SK-N-MC (cell line): ENCODE measurements at regions not wholly inside any gene's neighbourhood (a gene's known extent, or its start where the extent isn't known, plus 50 kb on each side); places are given as distances from the start of the nearest gene placed in this dataset.
"Not testable (repeated sequence)": the region's sequence is repeated elsewhere in the genome, so short reads cannot be mapped to it uniquely, and the experiment has no call there.

Experiments used
- DNase-seq: peaks from one replicate; pipeline ENCODE4 v3.0.0-alpha.2; 2011; ENCODE audit warnings: low read depth, low spot score
- H3K27ac ChIP-seq: fragments of 200-600 bp; sonication (generic); 2 replicates; pipeline ENCODE4 v1.5.1; 2016; ENCODE audit warnings: mixed run types
- H3K36me3 ChIP-seq: fragments of 200-600 bp; sonication (generic); 2 replicates; pipeline ENCODE4 v1.6.1; 2017; ENCODE audit warnings: antibody characterized with exemption, low read length, mixed read lengths; ENCODE audit not compliant: insufficient read depth
- H3K4me3 ChIP-seq: fragments of 200-600 bp; sonication (generic); 2 replicates; pipeline ENCODE4 v1.5.1; 2016
- H3K9ac ChIP-seq: fragments of 200-600 bp; sonication (generic); 2 replicates; pipeline ENCODE4 v1.8.0; 2017; ENCODE audit warnings: mixed run types, mixed read lengths; ENCODE audit not compliant: insufficient read length
- H3K9me3 ChIP-seq: fragments of 200-600 bp; sonication (generic); 2 replicates; pipeline ENCODE4 v1.6.1; 2017; ENCODE audit warnings: low read depth, mild to moderate bottlenecking, antibody characterized with exemption, low read length, moderate library complexity, mixed read lengths
- EZH2 ChIP-seq: fragments of 200-600 bp; sonication (generic); IDR thresholded peaks from one replicate; pipeline ENCODE4 v1.6.1; 2017; ENCODE audit warnings: antibody characterized with exemption
- FOXP2 ChIP-seq: optimal IDR thresholded peaks from 2 replicates; pipeline ENCODE3; 2011; ENCODE audit warnings: mild to moderate bottlenecking, moderate library complexity; ENCODE audit not compliant: insufficient read depth; ENCODE audit errors: extremely low read length, control extremely low read depth
- POLR2AphosphoS5 ChIP-seq: IDR thresholded peaks from 2 replicates; pipeline ENCODE4 v1.6.1; 2012; ENCODE audit warnings: mild to moderate bottlenecking, low read depth, low read length, borderline replicate concordance

- no peak for TF ChIP-seq EZH2
- TF ChIP-seq FOXP2 = no peak
- TF ChIP-seq POLR2AphosphoS5 = no peak
- DNase-seq = no peak
- H3K27ac ChIP-seq = no peak overlapping the region
- H3K4me3 ChIP-seq = no peak overlapping the region
- no peak overlapping the region for H3K9ac ChIP-seq
- H3K36me3 ChIP-seq = no peaks in the 10 kb centered on the region
- H3K9me3 ChIP-seq = no peaks in the 10 kb centered on the region
Measured at GRCh38 chr3:187804745-187805121, 59.5 kb upstream of the BCL6 start.

DNA sequence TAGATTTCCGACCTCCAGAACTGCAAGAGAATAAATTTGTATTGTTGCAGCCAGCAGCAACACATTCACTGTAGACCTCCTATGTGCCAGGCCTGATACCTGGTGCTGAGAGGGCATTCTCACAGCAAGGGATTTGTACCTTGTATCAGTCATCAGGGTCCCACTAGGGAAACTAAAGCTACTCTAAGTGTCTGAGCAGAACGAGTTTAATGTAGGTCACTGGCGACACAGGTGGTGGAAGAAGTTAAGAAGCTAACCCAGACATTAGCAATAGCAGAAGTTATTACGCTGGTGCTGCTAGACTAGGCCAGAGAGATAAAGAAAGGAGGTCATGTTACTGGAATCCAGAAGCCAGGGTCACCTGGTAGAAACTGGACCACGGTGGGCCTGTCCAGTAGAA lies 60.5 kb upstream of the BCL6 start:
- Histone ChIP-seq H3K27ac (no peak overlapping the region), H3K9ac (no peak overlapping the region), H3K9me3 (no peaks in the 10 kb centered on the region), H3K4me3 (no peak overlapping the region), H3K36me3 (no peaks in the 10 kb centered on the region)
- DNase-seq = no peak
- TF ChIP-seq EZH2 (no peak), POLR2AphosphoS5 (no peak), FOXP2 (no peak)

- no peak overlapping the region for H3K4me3 ChIP-seq
- no peak for DNase-seq
- H3K9ac ChIP-seq = no peak overlapping the region
- TF ChIP-seq FOXP2 (no peak), POLR2AphosphoS5 (no peak), EZH2 (no peak)
- H3K27ac ChIP-seq = no peak overlapping the region
- no peaks in the 10 kb centered on the region for H3K9me3 ChIP-seq
- H3K36me3 ChIP-seq = no peaks in the 10 kb centered on the region
Measured at GRCh38 chr3:187807086-187807862, 62.0 kb upstream of the BCL6 start.

DNA sequence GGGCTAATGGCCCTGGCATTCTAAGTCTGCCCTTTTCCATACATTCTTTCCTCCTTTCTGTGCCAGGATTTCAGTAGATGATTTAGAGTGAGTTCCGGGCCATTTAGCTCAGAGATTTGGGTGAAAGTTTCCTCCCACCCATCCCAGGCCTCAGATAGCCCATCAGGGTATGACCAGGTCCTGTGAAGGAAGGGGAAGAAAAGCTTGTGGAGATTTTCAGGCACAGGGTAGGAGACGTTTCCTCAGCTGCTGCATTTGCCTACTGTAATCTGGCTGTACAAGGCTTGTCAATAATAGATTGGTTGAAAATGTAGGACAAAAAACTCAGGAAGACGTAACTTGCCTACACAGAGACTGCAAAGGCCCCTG lies 63.2 kb upstream of the BCL6 start:
- TF ChIP-seq EZH2 (no peak), FOXP2 (no peak), POLR2AphosphoS5 (no peak)
- Histone ChIP-seq H3K9me3 (no peaks in the 10 kb centered on the region), H3K4me3 (no peak overlapping the region), H3K9ac (no peak overlapping the region), H3K36me3 (no peaks in the 10 kb centered on the region), H3K27ac (no peak overlapping the region)
- DNase-seq = no peak

DNA sequence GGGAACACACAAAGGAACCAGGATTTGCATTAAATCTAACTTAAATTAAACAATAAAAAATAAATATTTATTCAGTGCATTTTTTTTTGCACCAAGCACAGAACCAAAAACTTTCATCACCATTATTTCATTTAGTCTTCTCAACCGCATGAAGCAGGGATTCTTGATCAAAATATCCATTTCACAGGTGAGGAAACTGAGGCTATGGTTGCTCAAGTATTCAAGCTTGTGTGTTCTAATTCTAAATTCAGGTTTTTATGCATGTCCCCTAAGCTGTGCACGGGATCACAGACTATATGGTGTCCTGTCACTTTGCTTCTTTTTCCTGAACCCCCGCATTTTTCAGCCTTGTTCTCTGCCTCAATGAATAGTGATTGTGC lies 64.3 kb upstream of the BCL6 start:
- Histone ChIP-seq H3K9ac (no peak overlapping the region), H3K36me3 (no peaks in the 10 kb centered on the region), H3K27ac (no peak overlapping the region), H3K9me3 (no peaks in the 10 kb centered on the region), H3K4me3 (no peak overlapping the region)
- no peak for DNase-seq
- TF ChIP-seq FOXP2 (no peak), EZH2 (no peak), POLR2AphosphoS5 (no peak)

DNA sequence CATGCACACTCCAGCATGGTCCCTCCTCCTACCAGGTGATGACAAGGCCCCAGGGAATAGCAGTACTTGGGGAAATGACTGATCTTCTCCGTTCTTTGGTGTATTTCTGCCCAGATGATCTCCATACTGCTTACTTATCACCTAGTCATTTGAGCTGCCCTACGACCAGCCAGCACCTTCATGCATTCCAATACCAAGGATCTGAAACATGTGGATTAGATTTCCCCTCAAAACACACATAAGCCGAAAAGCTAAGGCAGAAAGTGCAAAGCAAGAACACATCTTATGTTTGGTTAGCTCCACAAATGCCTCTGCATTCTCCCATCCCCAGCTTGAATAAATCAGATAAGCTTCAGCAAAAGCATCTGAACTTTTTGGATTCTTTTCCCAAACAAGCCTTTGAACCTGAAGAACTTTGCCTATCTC lies 64.8 kb upstream of the BCL6 start:
- Histone ChIP-seq H3K4me3 (no peak overlapping the region), H3K9me3 (no peaks in the 10 kb centered on the region), H3K27ac (no peak overlapping the region), H3K36me3 (no peaks in the 10 kb centered on the region), H3K9ac (no peak overlapping the region)
- DNase-seq = no peak
- TF ChIP-seq EZH2 (no peak), FOXP2 (no peak), POLR2AphosphoS5 (no peak)

GRCh38 chr3:187811585-187812250 lies 66.5 kb upstream of the BCL6 start:
- Histone ChIP-seq H3K9me3 (no peaks in the 10 kb centered on the region), H3K9ac (no peak overlapping the region), H3K27ac (no peak overlapping the region), H3K4me3 (no peak overlapping the region), H3K36me3 (no peaks in the 10 kb centered on the region)
- TF ChIP-seq FOXP2 (no peak), EZH2 (no peak), POLR2AphosphoS5 (no peak)
- no peak for DNase-seq

GRCh38 chr3:187812496-187812895 lies 67.2 kb upstream of the BCL6 start:
- Histone ChIP-seq H3K9ac (no peak overlapping the region), H3K36me3 (no peaks in the 10 kb centered on the region), H3K4me3 (no peak overlapping the region), H3K27ac (no peak overlapping the region), H3K9me3 (no peaks in the 10 kb centered on the region)
- TF ChIP-seq POLR2AphosphoS5 (no peak), FOXP2 (no peak)
- DNase-seq = no peak

GRCh38 chr3:187813198-187813597 lies 67.9 kb upstream of the BCL6 start:
- TF ChIP-seq FOXP2 = no peak
- no peak for TF ChIP-seq EZH2
- TF ChIP-seq POLR2AphosphoS5 = no peak
- no peak for DNase-seq
- no peaks in the 10 kb centered on the region for H3K9me3 ChIP-seq
- no peak overlapping the region for H3K27ac ChIP-seq
- no peak overlapping the region for H3K9ac ChIP-seq
- no peak overlapping the region for H3K4me3 ChIP-seq
- no peaks in the 10 kb centered on the region for H3K36me3 ChIP-seq

- not testable (repeated sequence) for H3K9ac ChIP-seq, H3K36me3 ChIP-seq, H3K4me3 ChIP-seq, H3K27ac ChIP-seq, DNase-seq, H3K9me3 ChIP-seq
Measured at GRCh38 chr3:187817766-187818165, 72.5 kb upstream of the BCL6 start.
